Tongue (tissue), 1 donor: ENCODE measurements at regions not wholly inside any gene's neighbourhood (a gene's known extent, or its start where the extent isn't known, plus 50 kb on each side); places are given as distances from the start of the nearest gene placed in this dataset.

ENCODE experiments used
- DNase-seq: peaks from one replicate; pipeline ENCODE4 v3.0.0-alpha.2; 2015

DNA sequence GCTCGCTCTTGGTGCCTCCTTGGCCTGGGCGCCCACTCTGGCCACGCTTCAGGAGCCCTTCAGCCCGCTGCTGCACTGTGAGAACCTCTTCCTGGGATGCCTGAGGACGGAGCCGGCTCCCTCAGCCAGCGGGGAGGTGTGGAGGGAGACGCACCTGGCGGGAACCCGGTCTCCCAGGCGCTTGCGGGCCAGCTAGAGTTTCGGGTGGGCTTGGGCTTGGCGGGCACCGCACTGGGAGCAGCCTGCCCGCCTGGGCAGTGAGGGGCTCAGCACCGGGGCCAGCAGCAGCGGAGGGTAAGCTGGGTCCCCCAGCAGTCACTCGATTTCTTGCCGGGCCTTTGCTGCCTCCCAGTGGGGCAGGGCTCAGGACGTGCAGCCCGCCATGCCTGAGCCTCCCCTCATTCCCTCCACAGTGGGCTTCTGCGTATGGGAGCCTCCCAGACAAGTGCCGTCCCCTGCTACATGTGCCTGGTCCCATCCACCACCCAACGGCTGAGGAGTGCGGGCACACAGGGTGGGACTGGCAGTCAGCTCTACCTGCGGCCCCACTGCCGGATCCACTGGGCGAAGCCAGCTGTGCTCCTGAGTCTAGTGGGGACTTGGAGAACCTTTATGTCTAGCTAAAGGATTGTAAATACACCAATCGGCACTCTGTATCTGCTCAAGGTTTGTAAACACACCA is 708.7 kb downstream of the VGLL3 start:
- no peak for DNase-seq

GRCh38 chr3:86269364-86270155 is 721.4 kb downstream of the VGLL3 start:
- DNase-seq: no peak

- DNase-seq: no peak
Measured at GRCh38 chr3:86257955-86258641, 732.9 kb downstream of the VGLL3 start.

- no peak for DNase-seq
Measured at GRCh38 chr3:86254480-86254879, 736.5 kb downstream of the VGLL3 start.

- no peak for DNase-seq
Measured at GRCh38 chr3:86251781-86252180, 739.2 kb downstream of the VGLL3 start.

DNA sequence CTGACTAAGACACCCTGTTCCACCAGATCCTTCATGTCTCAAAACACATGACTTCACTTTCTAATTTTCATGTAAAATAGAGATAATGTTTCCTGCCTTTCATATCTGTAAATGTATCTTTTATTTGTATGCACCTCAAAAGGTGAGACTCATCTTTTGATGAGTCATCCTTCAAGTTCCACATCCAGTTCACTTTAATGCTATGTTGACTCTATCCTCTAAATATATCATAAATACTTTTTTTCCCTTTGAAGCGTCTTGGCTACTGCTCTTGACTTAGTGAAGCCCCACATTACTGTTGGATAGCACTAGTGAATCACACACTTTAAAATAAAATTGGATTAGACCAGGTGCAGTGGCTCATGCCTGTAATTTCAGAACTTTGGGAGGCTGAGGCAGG is 741.1 kb downstream of the VGLL3 start:
- no peak for DNase-seq

- peak; percentile 42 for DNase-seq
Measured at GRCh38 chr3:86245360-86245759, 745.6 kb downstream of the VGLL3 start.

- DNase-seq: no peak
Measured at GRCh38 chr3:86244905-86245304, 746.0 kb downstream of the VGLL3 start.

DNA sequence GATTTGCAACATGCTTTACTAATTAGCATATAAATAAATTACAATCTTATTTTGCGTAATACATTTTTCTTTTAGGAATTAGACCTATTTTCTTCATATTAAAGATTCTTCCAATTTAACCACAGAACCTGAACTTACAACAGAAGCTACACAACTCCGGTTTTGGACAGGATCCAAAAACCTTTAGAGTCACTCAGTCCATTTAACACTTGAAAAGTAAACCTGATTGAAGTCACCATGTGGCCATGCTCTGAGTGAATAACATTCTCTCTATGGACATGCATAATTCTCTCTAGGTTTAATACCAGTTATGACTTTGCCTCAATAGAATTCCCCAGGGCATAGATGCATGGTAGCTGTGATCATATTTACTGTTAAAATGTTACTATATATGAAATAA is 751.0 kb downstream of the VGLL3 start:
- DNase-seq: peak; percentile 55

DNA sequence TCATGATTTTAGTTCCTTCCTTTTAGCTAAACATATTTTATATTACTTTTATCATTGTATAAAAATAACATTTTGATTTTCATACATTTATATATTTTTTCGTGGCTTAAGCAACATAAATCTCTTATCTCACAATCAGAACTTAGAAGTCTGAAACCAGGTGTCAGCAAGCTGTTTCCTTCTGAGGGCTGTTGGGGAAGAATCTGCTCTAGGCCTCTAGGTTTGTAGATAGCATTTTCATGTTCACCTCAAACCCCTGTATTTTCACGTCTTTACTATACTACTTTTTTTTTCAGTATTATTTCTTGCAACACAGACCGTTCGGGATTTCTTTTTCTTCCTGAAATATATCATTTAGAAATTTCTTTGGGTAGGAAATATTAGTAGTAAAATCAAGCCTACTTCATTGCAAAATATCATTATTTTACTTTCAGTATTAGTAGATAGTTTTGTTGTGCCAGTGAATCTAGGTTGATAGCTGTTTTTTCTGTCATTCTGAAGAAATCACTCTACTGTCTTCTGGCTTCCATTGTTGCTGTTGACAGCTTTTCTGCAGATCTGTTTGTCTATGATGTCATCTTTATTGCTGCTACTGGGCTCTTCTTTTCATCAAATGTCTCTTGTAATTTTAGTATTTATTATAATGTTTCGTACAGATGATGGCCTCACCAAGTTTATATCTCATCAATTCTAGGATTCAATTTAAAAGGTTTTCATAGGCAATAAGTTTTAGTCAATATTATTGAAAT is 756.3 kb downstream of the VGLL3 start:
- no peak for DNase-seq

- no peak for DNase-seq
Measured at GRCh38 chr3:86230762-86231161, 760.2 kb downstream of the VGLL3 start.

- DNase-seq: no peak
Measured at GRCh38 chr3:86229775-86230094, 761.2 kb downstream of the VGLL3 start.

DNA sequence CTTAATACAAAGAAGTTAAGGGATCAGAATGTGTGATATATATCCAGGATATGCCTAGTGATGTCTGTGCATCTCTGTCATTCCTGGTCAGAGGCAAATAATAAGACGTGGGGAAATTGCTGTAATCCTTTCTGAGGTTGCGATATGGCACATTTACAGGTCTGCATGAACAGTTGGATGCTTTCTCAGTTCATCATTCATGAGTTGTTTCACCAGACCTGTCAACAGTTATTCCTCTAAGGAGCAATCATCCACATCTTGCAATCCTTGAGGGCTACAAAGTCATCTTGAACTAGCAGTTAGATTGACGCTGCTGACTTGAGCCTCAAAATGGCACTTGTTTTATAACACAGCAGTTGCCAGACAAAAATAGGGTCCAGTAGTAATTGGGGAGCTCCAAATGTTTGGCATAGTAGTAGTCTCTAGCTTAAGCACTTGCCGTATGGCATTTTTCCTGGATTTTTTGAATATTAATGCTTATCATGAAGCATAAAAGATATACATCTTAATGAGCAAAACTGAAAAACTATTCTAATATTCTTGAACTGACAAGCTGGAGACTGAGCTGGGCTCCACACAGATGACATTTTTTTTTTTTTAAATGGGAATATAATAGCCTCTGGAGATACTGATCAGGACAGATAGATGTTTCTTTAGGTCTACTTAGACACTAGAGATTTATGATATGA is 761.7 kb downstream of the VGLL3 start:
- DNase-seq: no peak

DNA sequence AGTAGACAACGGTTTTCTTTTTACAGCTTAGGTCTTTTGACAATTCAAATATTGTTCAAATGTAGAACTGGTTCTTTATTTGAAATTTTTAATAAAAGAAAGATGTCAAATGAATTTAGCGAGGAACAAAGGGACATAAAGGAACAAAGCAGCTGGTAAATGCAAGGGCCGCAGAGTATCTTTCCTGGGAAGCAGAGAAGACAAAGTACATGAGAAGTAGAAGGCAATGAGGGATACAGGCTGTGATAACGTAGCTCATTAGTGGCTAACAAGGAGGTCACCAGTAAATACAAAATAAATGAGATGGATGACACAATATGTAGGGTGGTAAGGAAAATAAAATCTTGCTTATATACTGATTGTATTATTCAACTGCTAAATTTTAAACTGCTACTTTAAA is 762.8 kb downstream of the VGLL3 start:
- DNase-seq: no peak

DNA sequence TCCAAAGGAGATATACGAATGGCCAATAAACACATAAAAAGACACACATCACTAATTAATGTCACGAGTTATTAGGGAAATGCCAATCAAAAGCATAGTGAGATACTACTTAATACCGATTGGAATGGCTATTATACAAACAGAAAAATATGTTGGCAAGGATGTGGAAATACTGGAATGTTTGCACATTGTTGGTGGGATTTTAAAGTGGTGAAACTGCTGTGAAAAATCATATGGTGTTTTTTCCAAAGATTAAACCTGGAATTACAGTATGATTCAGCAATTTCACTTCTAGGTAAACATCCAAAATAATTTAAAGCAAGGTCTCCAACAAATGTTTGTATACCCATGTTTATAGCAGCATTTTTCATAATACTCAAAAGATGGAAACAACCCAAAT is 765.5 kb downstream of the VGLL3 start:
- no peak for DNase-seq

DNA sequence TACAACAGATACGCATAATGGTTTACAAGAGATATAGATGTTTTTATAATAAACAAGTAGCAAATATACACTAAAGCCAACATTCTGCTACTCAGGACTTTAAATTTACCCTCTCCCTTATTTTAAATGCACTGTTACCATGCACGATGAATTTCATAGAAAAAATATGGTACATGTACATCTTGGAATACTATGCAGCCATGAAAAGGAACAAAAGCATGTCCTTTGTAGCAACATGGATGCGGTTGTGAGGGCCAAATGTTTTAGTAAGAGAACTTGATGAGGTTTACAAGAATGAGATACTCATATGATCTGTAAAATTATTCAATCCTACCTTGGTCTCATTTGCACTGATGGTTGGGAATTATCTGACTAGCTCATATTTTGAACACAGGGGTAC is 769.3 kb downstream of the VGLL3 start:
- no peak for DNase-seq

- peak; percentile 2 for DNase-seq
Measured at GRCh38 chr3:86208772-86209171, 782.2 kb downstream of the VGLL3 start.

DNA sequence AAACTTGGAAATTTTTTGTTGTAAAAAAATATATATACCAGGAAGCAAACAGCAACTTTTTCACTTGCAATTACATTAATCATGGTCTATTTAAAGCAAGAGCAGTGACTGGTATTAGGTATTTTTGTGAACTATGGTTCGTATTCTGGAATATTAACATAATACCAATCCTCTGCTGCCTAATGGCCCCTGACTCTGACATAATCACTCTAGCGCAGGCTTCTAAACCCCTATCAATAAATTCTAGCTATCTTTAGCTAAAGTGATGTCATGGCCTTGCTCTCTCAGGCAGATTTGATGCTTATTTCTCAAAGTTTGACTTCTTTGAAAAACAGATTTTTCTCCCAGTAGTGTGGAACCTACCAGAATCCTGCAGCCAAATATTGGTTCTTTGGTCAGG is 808.3 kb downstream of the VGLL3 start:
- no peak for DNase-seq

GRCh38 chr3:86180696-86181095 is 810.3 kb downstream of the VGLL3 start:
- DNase-seq: no peak

DNA sequence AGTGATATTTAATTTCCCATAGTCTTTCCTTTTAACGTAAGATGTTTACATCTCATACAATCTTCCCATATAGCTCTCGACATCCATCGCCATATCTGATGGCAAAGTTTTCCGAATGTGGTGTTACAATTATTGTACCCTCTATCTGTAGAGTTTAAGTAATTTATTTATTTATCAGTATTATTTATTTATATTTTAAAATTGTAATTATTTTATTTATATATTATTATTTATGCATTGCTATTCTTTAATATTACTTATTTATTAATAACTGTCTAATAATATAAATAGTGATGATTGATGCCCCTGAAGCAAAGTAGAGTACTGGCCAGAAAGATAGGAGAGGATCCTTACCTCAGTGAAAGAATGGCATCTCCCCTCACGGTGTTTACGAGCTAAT is 812.9 kb downstream of the VGLL3 start:
- DNase-seq: no peak

DNA sequence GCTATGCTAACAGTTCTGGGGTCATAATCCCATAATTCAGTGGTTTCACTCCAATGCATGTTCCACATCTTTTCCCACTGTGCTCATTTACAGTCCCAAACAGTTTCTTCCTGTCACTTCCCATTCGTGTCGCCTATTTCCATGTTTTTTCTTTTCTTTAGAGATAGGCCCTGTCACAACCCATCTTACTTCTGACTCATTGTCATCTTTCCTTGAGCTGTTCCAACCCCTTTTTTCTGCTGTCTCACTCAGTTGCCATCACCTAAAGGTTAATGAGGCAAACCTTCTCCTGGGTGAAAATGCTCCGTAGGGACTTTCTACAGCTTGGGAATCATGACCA is 814.5 kb downstream of the VGLL3 start:
- no peak for DNase-seq
